Astrocyte of the cerebellum (primary cell): ENCODE measurements at regions not wholly inside any gene's neighbourhood (a gene's known extent, or its start where the extent isn't known, plus 50 kb on each side); places are given as distances from the start of the nearest gene placed in this dataset.

Source experiments
- DNase-seq: peaks from one replicate; pipeline ENCODE4 v3.0.0-alpha.2; 2011; ENCODE audit warnings: low read depth
- H3K4me3 ChIP-seq: 2 replicates; pipeline ENCODE4 v1.5.1; 2011; ENCODE audit warnings: mild to moderate bottlenecking, low read depth, low read length, moderate library complexity
- in situ Hi-C: cut with HindIII; loops from 2 replicates; pipeline ENCODE4 v1.10.0; 2017; ENCODE audit warnings: low sequenced_read_pairs
- TF ChIP-seq, protein P1 (sequence below): IDR thresholded peaks from 2 replicates; pipeline ENCODE4 v1.5.1; 2012; ENCODE audit warnings: low read length, low read depth, moderate library complexity, mild to moderate bottlenecking; ENCODE audit errors: missing control alignments

DNA sequence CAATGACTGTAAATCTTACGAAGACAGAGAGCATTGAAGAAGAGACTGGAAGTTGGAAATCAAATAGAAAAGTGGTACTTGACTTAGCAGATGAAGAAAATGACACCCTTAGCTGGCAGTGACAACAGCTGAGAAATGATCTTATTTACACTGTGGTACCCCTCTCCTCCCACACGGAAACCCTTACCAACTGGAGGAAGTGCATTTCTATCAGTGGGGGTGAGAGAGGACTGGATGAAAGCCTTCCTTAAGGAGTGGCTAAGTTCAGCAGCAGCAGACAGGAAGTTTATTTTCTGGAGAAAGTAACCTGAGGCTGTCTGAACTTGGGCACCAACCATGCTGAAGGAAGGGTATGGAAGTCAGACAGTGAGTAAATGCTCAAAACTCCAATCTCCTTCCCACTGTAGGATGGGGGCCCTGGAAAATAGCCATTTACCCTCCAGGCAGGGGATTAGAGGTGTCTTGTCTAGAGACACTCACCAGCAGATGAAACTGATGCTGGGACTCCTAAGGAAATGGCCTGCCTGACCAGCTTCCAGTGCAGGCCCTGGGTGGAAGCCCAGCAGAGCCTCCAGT is 160.2 kb upstream of the NCK2 start:
- H3K4me3 ChIP-seq, result no peak overlapping the region
- TF ChIP-seq, protein P1, sequence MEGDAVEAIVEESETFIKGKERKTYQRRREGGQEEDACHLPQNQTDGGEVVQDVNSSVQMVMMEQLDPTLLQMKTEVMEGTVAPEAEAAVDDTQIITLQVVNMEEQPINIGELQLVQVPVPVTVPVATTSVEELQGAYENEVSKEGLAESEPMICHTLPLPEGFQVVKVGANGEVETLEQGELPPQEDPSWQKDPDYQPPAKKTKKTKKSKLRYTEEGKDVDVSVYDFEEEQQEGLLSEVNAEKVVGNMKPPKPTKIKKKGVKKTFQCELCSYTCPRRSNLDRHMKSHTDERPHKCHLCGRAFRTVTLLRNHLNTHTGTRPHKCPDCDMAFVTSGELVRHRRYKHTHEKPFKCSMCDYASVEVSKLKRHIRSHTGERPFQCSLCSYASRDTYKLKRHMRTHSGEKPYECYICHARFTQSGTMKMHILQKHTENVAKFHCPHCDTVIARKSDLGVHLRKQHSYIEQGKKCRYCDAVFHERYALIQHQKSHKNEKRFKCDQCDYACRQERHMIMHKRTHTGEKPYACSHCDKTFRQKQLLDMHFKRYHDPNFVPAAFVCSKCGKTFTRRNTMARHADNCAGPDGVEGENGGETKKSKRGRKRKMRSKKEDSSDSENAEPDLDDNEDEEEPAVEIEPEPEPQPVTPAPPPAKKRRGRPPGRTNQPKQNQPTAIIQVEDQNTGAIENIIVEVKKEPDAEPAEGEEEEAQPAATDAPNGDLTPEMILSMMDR, result no peak
- DNase-seq, result no peak
- in situ Hi-C loops, result no loop called here

DNA sequence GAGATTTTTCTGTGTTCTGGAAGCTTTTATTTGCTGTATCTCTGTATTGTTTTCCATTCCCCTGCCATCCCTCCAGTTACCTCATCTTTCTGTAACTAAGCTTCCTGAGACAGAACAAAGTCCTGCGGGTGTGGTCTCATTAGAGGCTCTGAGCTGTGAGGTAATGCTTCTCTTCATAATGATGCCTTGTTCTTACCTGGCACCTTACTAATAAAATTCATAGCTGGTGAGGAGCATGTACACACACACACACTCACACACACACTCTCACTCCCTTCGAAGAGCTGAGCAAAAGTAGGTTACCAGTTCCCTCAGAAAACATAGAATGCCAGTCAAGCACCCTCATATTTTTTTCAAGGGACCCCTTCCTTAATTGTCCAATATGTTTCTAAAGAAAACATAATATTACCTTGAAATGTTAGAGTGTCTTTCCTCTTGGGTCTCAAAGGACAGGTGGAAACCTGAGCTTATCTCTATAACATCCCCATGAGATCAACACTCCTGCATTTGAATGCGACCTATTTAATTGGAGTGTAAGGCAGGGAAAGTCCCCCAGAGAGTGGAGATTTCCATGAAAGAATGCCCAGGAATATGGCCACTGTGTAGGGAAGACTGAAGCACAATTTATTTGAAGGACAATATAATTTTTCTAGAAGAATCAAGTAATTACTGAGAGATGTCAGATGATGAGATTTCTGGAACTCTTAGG is 161.6 kb upstream of the NCK2 start:
- no peak overlapping the region for H3K4me3 ChIP-seq
- no peak for DNase-seq
- in situ Hi-C loops, result no loop called here
- TF ChIP-seq, protein P1, result no peak

DNA sequence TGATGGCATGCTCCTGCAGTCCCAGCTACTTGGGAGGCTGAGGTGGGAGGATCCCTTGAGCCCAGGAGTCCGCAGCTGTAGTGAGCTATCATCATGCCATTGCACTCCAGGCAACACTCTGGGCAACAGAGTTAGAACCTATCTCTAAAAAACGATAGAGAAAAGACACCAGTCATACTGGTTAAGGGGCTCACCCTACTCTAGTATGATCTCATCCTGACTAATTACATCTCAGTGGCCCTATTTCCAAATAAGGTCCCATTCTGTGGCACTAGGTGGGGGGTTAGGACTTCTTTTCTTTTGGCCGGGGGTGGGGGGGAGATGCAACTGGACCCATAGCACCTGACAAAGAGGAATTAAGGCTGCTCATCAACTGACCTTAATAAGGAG is 163.2 kb upstream of the NCK2 start:
- no peak for DNase-seq
- in situ Hi-C loops, result no loop called here
- no peak overlapping the region for H3K4me3 ChIP-seq
- TF ChIP-seq, protein P1, result no peak

DNA sequence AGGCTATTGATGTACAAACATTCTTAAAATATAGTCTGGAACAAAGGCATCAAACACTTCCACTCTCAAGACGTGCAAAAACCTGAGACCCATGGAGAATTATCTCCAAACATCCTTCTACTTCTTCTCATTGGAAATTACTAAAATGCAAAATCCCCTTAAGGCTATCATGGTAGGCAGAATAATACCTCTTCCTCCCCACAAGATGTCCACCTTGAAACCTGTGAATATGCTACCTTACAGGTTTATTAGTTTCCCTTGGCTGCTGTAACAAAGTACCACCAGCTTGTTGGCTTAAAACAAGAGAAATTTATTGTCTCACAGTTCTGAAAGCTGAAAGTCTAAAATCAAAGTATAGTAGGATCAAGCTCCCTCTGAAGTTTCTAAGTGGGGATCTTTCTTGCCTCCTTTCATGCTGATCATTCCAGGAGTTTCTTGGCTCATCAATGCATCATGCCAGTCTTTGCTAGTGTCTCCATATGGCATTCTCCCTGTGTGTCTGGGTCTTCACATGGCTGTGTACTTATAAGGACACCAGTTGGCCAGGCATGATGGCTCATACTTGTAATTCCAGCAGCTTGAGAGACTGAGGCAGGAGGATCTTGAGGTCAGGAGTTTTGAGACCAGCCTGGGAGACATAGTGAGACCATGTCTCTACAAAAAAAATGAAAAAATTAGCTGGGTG is 163.7 kb upstream of the NCK2 start:
- DNase-seq, result no peak
- in situ Hi-C loops, result no loop called here
- H3K4me3 ChIP-seq, result no peak overlapping the region

DNA sequence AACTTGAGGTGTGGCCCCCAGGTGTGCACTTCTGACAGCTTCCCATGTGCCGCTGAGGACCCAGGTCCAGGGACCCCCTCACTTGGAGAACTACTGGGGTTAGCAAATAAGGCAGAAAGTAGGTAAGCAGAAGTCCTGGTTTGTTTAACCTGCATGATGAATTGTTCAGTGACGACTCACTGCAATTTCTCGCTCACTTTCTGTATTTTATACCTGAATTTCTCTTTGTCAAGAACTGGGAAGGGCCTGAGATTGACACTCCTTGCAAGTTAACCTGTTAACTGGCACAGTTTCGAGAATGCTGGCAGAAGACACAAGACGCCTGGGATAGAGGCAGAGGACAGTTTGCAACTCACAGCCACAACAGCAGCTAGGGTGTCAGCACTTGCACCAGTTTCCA is 164.5 kb upstream of the NCK2 start:
- no peak for DNase-seq
- in situ Hi-C loops, result no loop called here
- TF ChIP-seq, protein P1, result no peak
- no peak overlapping the region for H3K4me3 ChIP-seq

More for the DNA sequence above, 163.7 kb upstream of the NCK2 start:
- TF ChIP-seq, protein P1, result no peak

DNA sequence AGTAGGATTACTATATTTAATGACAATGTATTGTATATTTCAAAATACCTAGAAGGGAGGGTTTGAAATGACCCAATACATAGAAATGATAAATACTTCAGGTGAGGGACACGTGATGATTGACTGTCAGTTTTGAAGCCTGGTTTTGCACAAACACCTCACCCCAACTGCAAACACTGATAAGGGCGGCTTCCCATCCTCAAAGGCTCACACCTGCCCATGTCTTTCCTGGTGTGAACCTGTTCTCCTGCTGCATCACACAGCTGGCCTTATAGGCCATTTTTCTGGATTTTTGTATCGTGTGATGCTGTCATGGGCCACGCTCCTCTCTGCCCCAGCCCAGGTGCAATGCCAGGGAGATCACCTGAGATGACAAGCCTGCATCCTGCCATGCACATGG is 166.5 kb upstream of the NCK2 start:
- DNase-seq, result no peak
- TF ChIP-seq, protein P1, result no peak
- no peak overlapping the region for H3K4me3 ChIP-seq
- in situ Hi-C loops, result no loop called here
